OCI-LY3 (cell line): ENCODE measurements at regions not wholly inside any gene's neighbourhood (a gene's known extent, or its start where the extent isn't known, plus 50 kb on each side); places are given as distances from the start of the nearest gene placed in this dataset.

Experiments used
- H2AFZ ChIP-seq: fragments of 200-600, 300-600 bp; shearing (Covaris generic); 2 replicates; pipeline ENCODE4 v1.6.0; 2014; ENCODE audit warnings: antibody characterized with exemption, low read depth, low read length
- H3K27ac ChIP-seq: fragments of 200-600, 300-600 bp; sonication (generic); 2 replicates; pipeline ENCODE4 v1.5.1; 2014; ENCODE audit warnings: mild to moderate bottlenecking, low read length, moderate library complexity, mixed read lengths
- H3K27me3 ChIP-seq: fragments of 200-600, 300-600 bp; sonication (generic); 2 replicates; pipeline ENCODE4 v1.6.1; 2014; ENCODE audit warnings: low read depth, low read length, mixed read lengths
- H3K36me3 ChIP-seq: fragments of 200-600, 300-600 bp; sonication (generic); replicated peaks from 2 replicates; pipeline ENCODE3; 2014; ENCODE audit warnings: low read depth, low read length, mixed read lengths
- H3K4me1 ChIP-seq: fragments of 300-600, 200-600 bp; sonication (generic); 2 replicates; pipeline ENCODE4 v1.6.1; 2014; ENCODE audit warnings: low read length, mixed read lengths
- H3K4me2 ChIP-seq: fragments of 200-600, 300-600 bp; sonication (generic); 2 replicates; pipeline ENCODE4 v1.6.1; 2014; ENCODE audit warnings: low read length, mixed read lengths
- H3K4me3 ChIP-seq: fragments of 300-600, 200-600 bp; sonication (generic); 2 replicates; pipeline ENCODE4 v1.5.1; 2014; ENCODE audit warnings: antibody characterized with exemption, mild to moderate bottlenecking, low read length, moderate library complexity
- H3K79me2 ChIP-seq: fragments of 300-600, 200-600 bp; shearing (Covaris generic); 2 replicates; pipeline ENCODE4 v1.6.1; 2014; ENCODE audit warnings: mild to moderate bottlenecking, low read length, mixed read lengths
- H3K9ac ChIP-seq: fragments of 300-600, 200-600 bp; shearing (Covaris generic); 2 replicates; pipeline ENCODE4 v1.6.0; 2014; ENCODE audit warnings: mild to moderate bottlenecking, low read length, moderate library complexity
- H3K9me3 ChIP-seq: fragments of 200-600, 300-600 bp; shearing (Covaris generic); 2 replicates; pipeline ENCODE4 v1.6.1; 2014; ENCODE audit warnings: low read length, mixed read lengths; ENCODE audit not compliant: insufficient read depth
- H4K20me1 ChIP-seq: fragments of 200-600, 300-600 bp; sonication (generic); 2 replicates; pipeline ENCODE4 v1.6.1; 2016; ENCODE audit warnings: low read length, mixed read lengths; ENCODE audit not compliant: insufficient read depth
- CTCF ChIP-seq: fragments of 200-600, 300-600 bp; sonication (generic); IDR thresholded peaks from 2 replicates; pipeline ENCODE4 v1.5.1; 2014; ENCODE audit warnings: antibody characterized with exemption, low read length, low read depth
- EZH2phosphoT487 ChIP-seq: fragments of 200-600 bp; shearing (Covaris generic); IDR thresholded peaks from 2 replicates; pipeline ENCODE4 v1.6.1; 2018; ENCODE audit warnings: antibody characterized with exemption, mixed run types, low read depth

GRCh38 chr4:170743633-170744032 lies 653.9 kb upstream of the AADAT start:
- no peaks in the 10 kb centered on the region for H3K27me3 ChIP-seq
- H3K4me2 ChIP-seq, result no peak overlapping the region
- no peak overlapping the region for H3K4me3 ChIP-seq
- TF ChIP-seq CTCF (no peak), EZH2phosphoT487 (no peak)
- H3K27ac ChIP-seq, result no peak overlapping the region
- H4K20me1 ChIP-seq, result no peaks in the 10 kb centered on the region
- H3K9me3 ChIP-seq, result no peaks in the 10 kb centered on the region
- H3K4me1 ChIP-seq, result no peaks in the 10 kb centered on the region
- no peaks in the 10 kb centered on the region for H3K36me3 ChIP-seq
- no peak overlapping the region for H3K9ac ChIP-seq
- H2AFZ ChIP-seq, result no peak overlapping the region
- H3K79me2 ChIP-seq, result no peaks in the 10 kb centered on the region

GRCh38 chr4:170741856-170742255 lies 652.1 kb upstream of the AADAT start:
- H3K36me3 ChIP-seq, result no peaks in the 10 kb centered on the region
- no peak overlapping the region for H2AFZ ChIP-seq
- H3K27me3 ChIP-seq, result no peaks in the 10 kb centered on the region
- TF ChIP-seq EZH2phosphoT487 (no peak), CTCF (no peak)
- no peak overlapping the region for H3K27ac ChIP-seq
- H4K20me1 ChIP-seq, result no peaks in the 10 kb centered on the region
- no peak overlapping the region for H3K4me2 ChIP-seq
- H3K79me2 ChIP-seq, result no peaks in the 10 kb centered on the region
- H3K4me1 ChIP-seq, result no peaks in the 10 kb centered on the region
- no peak overlapping the region for H3K4me3 ChIP-seq
- H3K9me3 ChIP-seq, result no peaks in the 10 kb centered on the region
- H3K9ac ChIP-seq, result no peak overlapping the region

- Histone ChIP-seq H3K9ac (no peak overlapping the region), H3K4me3 (no peak overlapping the region), H3K36me3 (no peaks in the 10 kb centered on the region), H3K4me2 (no peak overlapping the region), H3K27ac (no peak overlapping the region), H3K4me1 (no peaks in the 10 kb centered on the region), H3K79me2 (no peaks in the 10 kb centered on the region), H4K20me1 (no peaks in the 10 kb centered on the region), H2AFZ (no peak overlapping the region), H3K27me3 (no peaks in the 10 kb centered on the region), H3K9me3 (no peaks in the 10 kb centered on the region)
- TF ChIP-seq CTCF, result no peak
- no peak for TF ChIP-seq EZH2phosphoT487
Observed at GRCh38 chr4:170736710-170737109, 647.0 kb upstream of the AADAT start.

- H2AFZ ChIP-seq, result 0 out of 2 replicates have a peak overlapping the region, but pooled peaks have one; percentile 9
Observed at GRCh38 chr4:170729897-170730296, 640.1 kb upstream of the AADAT start.

More at GRCh38 chr4:170729897-170730296, 640.1 kb upstream of the AADAT start:
- H3K27ac ChIP-seq, result no peak overlapping the region
- H3K4me3 ChIP-seq, result no peak overlapping the region
- H3K9me3 ChIP-seq, result no peaks in the 10 kb centered on the region
- peaks cover 5% of the 10 kb centered on the region; the same call in 1 of the 2 replicates for H3K4me1 ChIP-seq
- no peaks in the 10 kb centered on the region for H3K27me3 ChIP-seq
- no peaks in the 10 kb centered on the region for H3K36me3 ChIP-seq
- H4K20me1 ChIP-seq, result no peaks in the 10 kb centered on the region
- no peak overlapping the region for H3K4me2 ChIP-seq
- H3K79me2 ChIP-seq, result no peaks in the 10 kb centered on the region
- TF ChIP-seq CTCF (no peak), EZH2phosphoT487 (no peak)
- no peak overlapping the region for H3K9ac ChIP-seq
